K562 (cell line): ENCODE measurements at regions not wholly inside any gene's neighbourhood (a gene's known extent, or its start where the extent isn't known, plus 50 kb on each side); places are given as distances from the start of the nearest gene placed in this dataset.

Experiments used
- ATF7 ChIP-seq: fragments of 450-650 bp; IDR thresholded peaks from 2 replicates; pipeline ENCODE4 v1.7.1; 2014; ENCODE audit warnings: mild to moderate bottlenecking, moderate library complexity
- CREBBP ChIP-seq: IDR thresholded peaks from one replicate; pipeline ENCODE4 v1.6.1; 2012; ENCODE audit warnings: low read depth, mild to moderate bottlenecking, control low read depth, inconsistent platforms, low read length
- FOXP1 ChIP-seq: sonication (generic); formaldehyde crosslinking; IDR thresholded peaks from 2 replicates; pipeline ENCODE4 v1.8.0; 2022; ENCODE audit warnings: mild to moderate bottlenecking, missing genetic modification reagents
- KDM1A ChIP-seq, 2 experiments: fragments of 450-650 bp; IDR thresholded peaks; 2 replicates each; pipeline ENCODE4 v1.6.1; 2016; ENCODE audit warnings: mild to moderate bottlenecking in 2 of 2
- KDM5B ChIP-seq: fragments of 200-600 bp; sonication (generic); IDR thresholded peaks from 2 replicates; pipeline ENCODE4 v1.6.1; 2012; ENCODE audit warnings: low read depth, mild to moderate bottlenecking, moderate library complexity, low read length, control low read depth, inconsistent platforms; ENCODE audit not compliant: insufficient replicate concordance
- KHSRP ChIP-seq: fragments of 450-650 bp; IDR thresholded peaks from 2 replicates; pipeline ENCODE4 v1.6.1; 2017
- L3MBTL2 ChIP-seq: fragments of 450-650 bp; IDR thresholded peaks from 2 replicates; pipeline ENCODE4 v1.6.1; 2016; ENCODE audit warnings: mild to moderate bottlenecking, moderate library complexity
- LARP7 ChIP-seq: fragments of 450-650 bp; IDR thresholded peaks from 2 replicates; pipeline ENCODE4 v1.6.1; 2016
- MCM7 ChIP-seq, 2 experiments: fragments of 450-650 bp; IDR thresholded peaks; 2 replicates each; pipeline ENCODE4 v1.6.1; 2016 to 2018
- MED1 ChIP-seq: sonication (generic); formaldehyde crosslinking; IDR thresholded peaks from 2 replicates; pipeline ENCODE4 v1.8.1; 2023; ENCODE audit warnings: missing genetic modification reagents, borderline replicate concordance
- NR2C2 ChIP-seq, 2 experiments: fragments of 200-800 bp in 1 of 2; sonication (Bioruptor generic) in 1 of 2; sonication (generic) in 1 of 2; formaldehyde crosslinking in 1 of 2; IDR thresholded peaks; 2 replicates each; pipeline versions ENCODE4 v1.6.1 to v1.8.0; 2016 to 2022; ENCODE audit warnings: mild to moderate bottlenecking in 1 of 2, missing compliant biosample characterization in 1 of 2, missing genetic modification characterization in 1 of 2, missing genetic modification reagents in 1 of 2
- NR3C1 ChIP-seq: sonication (generic); formaldehyde crosslinking; IDR thresholded peaks from 2 replicates; pipeline ENCODE4 v1.8.1; 2022; ENCODE audit warnings: missing genetic modification reagents
- PHB2 ChIP-seq: fragments of 450-650 bp; IDR thresholded peaks from 2 replicates; pipeline ENCODE4 v1.6.1; 2017; ENCODE audit warnings: low read depth
- PRMT5 ChIP-seq: sonication (generic); formaldehyde crosslinking; IDR thresholded peaks from 2 replicates; pipeline ENCODE4 v1.5.0; 2020; ENCODE audit warnings: missing genetic modification reagents
- PTBP1 ChIP-seq: fragments of 200-400 bp; formaldehyde crosslinking; IDR thresholded peaks from 2 replicates; pipeline ENCODE4 v1.6.1; 2017; ENCODE audit warnings: low read depth, low read length
- SMARCA5 ChIP-seq: fragments of 450-650 bp; IDR thresholded peaks from 2 replicates; pipeline ENCODE4 v1.6.1; 2016
- THRAP3 ChIP-seq: fragments of 450-650 bp; IDR thresholded peaks from 2 replicates; pipeline ENCODE4 v1.6.1; 2016; ENCODE audit warnings: mild to moderate bottlenecking, inconsistent platforms, borderline replicate concordance
- TOE1 ChIP-seq, 2 experiments: fragments of 450-650 bp in 1 of 2; sonication (generic) in 1 of 2; formaldehyde crosslinking in 1 of 2; IDR thresholded peaks; 2 replicates each; pipeline versions ENCODE4 v1.7.1 to v1.8.0; 2016 to 2022; ENCODE audit warnings: borderline replicate concordance in 2 of 2, mild to moderate bottlenecking in 2 of 2, antibody characterized with exemption in 1 of 2, inconsistent platforms in 1 of 2, low read depth in 1 of 2, missing genetic modification reagents in 1 of 2, moderate library complexity in 1 of 2
- TSC22D4 ChIP-seq: fragments of 450-650 bp; IDR thresholded peaks from 2 replicates; pipeline ENCODE4 v1.6.1; 2016; ENCODE audit warnings: missing genetic modification characterization, missing biosample characterization, control low read depth
- ZNF23 ChIP-seq: fragments of 250-450 bp; sonication (Bioruptor Pico); IDR thresholded peaks from 2 replicates; pipeline ENCODE4 v1.4.0; 2020; ENCODE audit warnings: mild to moderate bottlenecking
- ZNF253 ChIP-seq: fragments of 250-450 bp; sonication (Bioruptor Pico); conservative IDR thresholded peaks from 2 replicates; pipeline ENCODE4 v1.6.1; 2021; ENCODE audit warnings: mild to moderate bottlenecking
- TF ChIP-seq, protein P1 (sequence below): sonication (generic); formaldehyde crosslinking; IDR thresholded peaks from 2 replicates; pipeline ENCODE4 v1.9.0; 2022; ENCODE audit warnings: mild to moderate bottlenecking, missing genetic modification reagents
- TF ChIP-seq, protein P2 (sequence below): fragments of 250-450 bp; sonication (Bioruptor Pico); IDR thresholded peaks from 2 replicates; pipeline ENCODE4 v1.6.1; 2021; ENCODE audit warnings: mild to moderate bottlenecking
- TF ChIP-seq, protein P3 (sequence below): fragments of 450-650 bp; IDR thresholded peaks from 2 replicates; pipeline ENCODE4 v1.6.1; 2017; ENCODE audit warnings: antibody characterized with exemption
- TF ChIP-seq, protein P4 (sequence below), 2 experiments: fragments of 450-650 bp; conservative IDR thresholded peaks; 2 replicates each; pipeline ENCODE4 v1.6.1; 2017; ENCODE audit warnings: mild to moderate bottlenecking in 2 of 2, moderate library complexity in 2 of 2

DNA sequence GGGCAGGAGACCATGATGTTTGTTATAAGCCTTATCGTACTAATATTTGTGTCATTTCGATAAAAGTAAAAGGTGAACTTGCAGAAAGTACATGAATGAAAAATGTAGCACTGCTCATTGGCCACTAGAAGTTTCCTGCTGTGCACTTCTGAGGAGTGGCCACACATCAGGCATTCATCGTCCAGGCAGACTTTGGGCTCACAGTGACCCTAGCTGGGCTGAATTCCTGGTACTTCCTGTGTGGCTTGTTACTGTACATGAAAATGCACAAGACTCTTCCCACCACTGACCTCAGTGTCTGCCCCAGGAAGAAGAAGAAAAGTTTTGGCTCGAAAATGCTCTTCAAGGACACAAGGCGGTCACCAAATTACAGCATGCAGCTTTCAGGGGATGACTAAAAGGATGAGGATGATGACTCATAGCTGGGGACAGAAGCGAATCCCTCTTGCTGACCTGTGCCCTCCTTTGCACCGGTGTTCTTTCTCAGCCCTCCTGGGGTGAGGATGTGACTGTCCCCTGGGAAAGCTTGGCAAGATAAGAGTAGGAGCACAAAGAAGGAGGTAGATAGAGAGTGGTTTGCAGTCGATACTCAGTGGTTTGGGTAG is 252.4 kb upstream of the KAZN start (continued):
- no peak for TF ChIP-seq MED1 (CRISPR knock-in tag)
- TF ChIP-seq, protein P1, sequence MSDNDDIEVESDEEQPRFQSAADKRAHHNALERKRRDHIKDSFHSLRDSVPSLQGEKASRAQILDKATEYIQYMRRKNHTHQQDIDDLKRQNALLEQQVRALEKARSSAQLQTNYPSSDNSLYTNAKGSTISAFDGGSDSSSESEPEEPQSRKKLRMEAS (CRISPR knock-in tag): peak; percentile 46; the same call in 1 of the 2 replicates
- TF ChIP-seq KDM1A (IDR thresholded peaks at IDR 0.05): no peak; a peak in 1 of 4 replicates
- no peak for TF ChIP-seq ZNF253 (CRISPR knock-in tag)
- no peak for TF ChIP-seq NR2C2 (CRISPR knock-in tag; IDR thresholded peaks at IDR 0.05)
- TF ChIP-seq NR2C2 (tag; IDR thresholded peaks at IDR 0.05): peak; percentile 74; the same call in 1 of the 2 replicates
- no peak for TF ChIP-seq SMARCA5
- TF ChIP-seq KDM5B: no peak
- TF ChIP-seq, protein P2, sequence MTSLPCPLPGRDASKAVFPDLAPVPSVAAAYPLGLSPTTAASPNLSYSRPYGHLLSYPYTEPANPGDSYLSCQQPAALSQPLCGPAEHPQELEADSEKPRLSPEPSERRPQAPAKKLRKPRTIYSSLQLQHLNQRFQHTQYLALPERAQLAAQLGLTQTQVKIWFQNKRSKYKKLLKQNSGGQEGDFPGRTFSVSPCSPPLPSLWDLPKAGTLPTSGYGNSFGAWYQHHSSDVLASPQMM (CRISPR knock-in tag): no peak
- TF ChIP-seq L3MBTL2: no peak
- no peak for TF ChIP-seq TOE1 (IDR thresholded peaks at IDR 0.05; ENCODE audit: borderline replicate concordance)
- no peak for TF ChIP-seq TOE1 (CRISPR knock-in tag; IDR thresholded peaks at IDR 0.05; ENCODE audit: borderline replicate concordance, low read depth)
- no peak for TF ChIP-seq PTBP1
- no peak for TF ChIP-seq CREBBP
- no peak for TF ChIP-seq FOXP1 (CRISPR knock-in tag)
- no peak for TF ChIP-seq KHSRP
- 0 out of 2 replicates have a peak, but pooled peaks have one; percentile 12 for TF ChIP-seq ATF7
- TF ChIP-seq, protein P3, sequence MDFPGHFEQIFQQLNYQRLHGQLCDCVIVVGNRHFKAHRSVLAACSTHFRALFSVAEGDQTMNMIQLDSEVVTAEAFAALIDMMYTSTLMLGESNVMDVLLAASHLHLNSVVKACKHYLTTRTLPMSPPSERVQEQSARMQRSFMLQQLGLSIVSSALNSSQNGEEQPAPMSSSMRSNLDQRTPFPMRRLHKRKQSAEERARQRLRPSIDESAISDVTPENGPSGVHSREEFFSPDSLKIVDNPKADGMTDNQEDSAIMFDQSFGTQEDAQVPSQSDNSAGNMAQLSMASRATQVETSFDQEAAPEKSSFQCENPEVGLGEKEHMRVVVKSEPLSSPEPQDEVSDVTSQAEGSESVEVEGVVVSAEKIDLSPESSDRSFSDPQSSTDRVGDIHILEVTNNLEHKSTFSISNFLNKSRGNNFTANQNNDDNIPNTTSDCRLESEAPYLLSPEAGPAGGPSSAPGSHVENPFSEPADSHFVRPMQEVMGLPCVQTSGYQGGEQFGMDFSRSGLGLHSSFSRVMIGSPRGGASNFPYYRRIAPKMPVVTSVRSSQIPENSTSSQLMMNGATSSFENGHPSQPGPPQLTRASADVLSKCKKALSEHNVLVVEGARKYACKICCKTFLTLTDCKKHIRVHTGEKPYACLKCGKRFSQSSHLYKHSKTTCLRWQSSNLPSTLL: no peak
- TF ChIP-seq PHB2: no peak
- no peak for TF ChIP-seq TSC22D4 (tag)
- TF ChIP-seq PRMT5 (CRISPR knock-in tag): no peak
- no peak for TF ChIP-seq THRAP3
- TF ChIP-seq MCM7 (IDR thresholded peaks at IDR 0.05): no peak
- TF ChIP-seq NR3C1: no peak
- TF ChIP-seq LARP7: no peak
- TF ChIP-seq ZNF23 (CRISPR knock-in tag): no peak
- TF ChIP-seq, protein P4, sequence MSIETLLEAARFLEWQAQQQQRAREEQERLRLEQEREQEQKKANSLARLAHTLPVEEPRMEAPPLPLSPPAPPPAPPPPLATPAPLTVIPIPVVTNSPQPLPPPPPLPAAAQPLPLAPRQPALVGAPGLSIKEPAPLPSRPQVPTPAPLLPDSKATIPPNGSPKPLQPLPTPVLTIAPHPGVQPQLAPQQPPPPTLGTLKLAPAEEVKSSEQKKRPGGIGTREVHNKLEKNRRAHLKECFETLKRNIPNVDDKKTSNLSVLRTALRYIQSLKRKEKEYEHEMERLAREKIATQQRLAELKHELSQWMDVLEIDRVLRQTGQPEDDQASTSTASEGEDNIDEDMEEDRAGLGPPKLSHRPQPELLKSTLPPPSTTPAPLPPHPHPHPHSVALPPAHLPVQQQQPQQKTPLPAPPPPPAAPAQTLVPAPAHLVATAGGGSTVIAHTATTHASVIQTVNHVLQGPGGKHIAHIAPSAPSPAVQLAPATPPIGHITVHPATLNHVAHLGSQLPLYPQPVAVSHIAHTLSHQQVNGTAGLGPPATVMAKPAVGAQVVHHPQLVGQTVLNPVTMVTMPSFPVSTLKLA (conservative IDR thresholded peaks at IDR 0.05): no peak
